Thyroid gland (tissue), 4 donors: ENCODE measurements at regions not wholly inside any gene's neighbourhood (a gene's known extent, or its start where the extent isn't known, plus 50 kb on each side); places are given as distances from the start of the nearest gene placed in this dataset.

ENCODE experiments used
- DNase-seq, 2 donors: peaks; one replicate each; pipeline ENCODE4 v3.0.0-alpha.2; 2019
- H3K27ac ChIP-seq, 3 donors: fragments of 200-600 bp; sonication (generic); 1 replicate in 2 of 3; 2 replicates in 1 of 3; pipeline ENCODE4 v1.5.1; 2016 to 2019; ENCODE audit warnings: mild to moderate bottlenecking in 1 of 3, moderate library complexity in 1 of 3
- H3K27me3 ChIP-seq: fragments of 200-600 bp; sonication (generic); one replicate; pipeline ENCODE4 v1.5.1; 2019
- H3K36me3 ChIP-seq, 2 donors: fragments of 200-600 bp; sonication (generic); one replicate each; pipeline ENCODE4 v1.5.1; 2016 to 2019
- H3K4me1 ChIP-seq, 2 donors: fragments of 200-600 bp; sonication (generic); one replicate each; pipeline ENCODE4 v1.5.1; 2017 to 2019
- H3K4me3 ChIP-seq, 3 donors: fragments of 200-600 bp; sonication (generic); replicated peaks in 1 of 3; 1 replicate in 2 of 3; 2 replicates in 1 of 3; pipeline ENCODE4 v1.5.1; 2016; ENCODE audit warnings: mild to moderate bottlenecking in 1 of 3
- H3K9me3 ChIP-seq: fragments of 200-600 bp; sonication (generic); one replicate; pipeline ENCODE4 v1.5.1; 2017
- POLR2A ChIP-seq, 2 donors: fragments of 450-650 bp; IDR thresholded peaks; one replicate each; pipeline ENCODE4 v1.6.1; 2017; ENCODE audit warnings: antibody characterized with exemption in 2 of 2, mild to moderate bottlenecking in 2 of 2, moderate library complexity in 1 of 2
- WGBS, 2 donors: methylation state at CpG; one replicate each; pipeline ENCODE4 v1.1.5; 2017; 5-methylcytosine and 5-hydroxymethylcytosine counted together
- intact Hi-C: fragments of 100-400 bp; cut with DNase I; formaldehyde crosslinking; loops from one replicate; pipeline ENCODE4 v1.15.1; 2023
- TF ChIP-seq, protein P1 (sequence below), 6 experiments: fragments of 200-600 bp in 3 of 6; fragments of 450-650 bp in 3 of 6; sonication (generic) in 3 of 6; IDR thresholded peaks; one replicate each; pipeline ENCODE4 v1.5.1; 2016 to 2019; ENCODE audit warnings: antibody characterized with exemption in 6 of 6, mild to moderate bottlenecking in 2 of 6, inconsistent platforms in 1 of 6, moderate library complexity in 1 of 6

DNA sequence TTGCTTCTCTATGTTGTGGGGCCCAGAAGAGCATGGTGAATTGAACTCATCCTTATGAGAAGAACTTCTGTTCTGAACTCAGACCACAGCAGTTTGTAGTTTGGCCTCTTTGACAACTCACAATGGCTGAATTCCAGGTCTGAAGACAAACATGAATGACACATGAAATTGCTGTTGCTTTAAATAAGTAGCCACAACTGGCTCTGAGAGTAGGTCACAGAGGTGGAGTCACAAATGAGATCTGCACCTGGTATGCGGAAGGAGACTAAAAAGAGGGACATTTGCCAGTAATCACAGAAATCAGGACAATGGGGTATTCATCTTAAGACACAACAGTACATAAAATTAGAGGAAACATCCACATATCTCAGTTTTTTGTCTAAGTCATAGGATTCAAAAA lies 290.3 kb upstream of the MMADHC start:
- Histone ChIP-seq H3K4me1 (no peaks in the 10 kb centered on the region), H3K9me3 (no peaks in the 10 kb centered on the region), H3K27me3 (no peaks in the 10 kb centered on the region), H3K4me3 (no peak overlapping the region), H3K36me3 (no peaks in the 10 kb centered on the region), H3K27ac (no peak overlapping the region)
- intact Hi-C loops = no loop called here
- DNase-seq = no peak
- TF ChIP-seq, protein P1, sequence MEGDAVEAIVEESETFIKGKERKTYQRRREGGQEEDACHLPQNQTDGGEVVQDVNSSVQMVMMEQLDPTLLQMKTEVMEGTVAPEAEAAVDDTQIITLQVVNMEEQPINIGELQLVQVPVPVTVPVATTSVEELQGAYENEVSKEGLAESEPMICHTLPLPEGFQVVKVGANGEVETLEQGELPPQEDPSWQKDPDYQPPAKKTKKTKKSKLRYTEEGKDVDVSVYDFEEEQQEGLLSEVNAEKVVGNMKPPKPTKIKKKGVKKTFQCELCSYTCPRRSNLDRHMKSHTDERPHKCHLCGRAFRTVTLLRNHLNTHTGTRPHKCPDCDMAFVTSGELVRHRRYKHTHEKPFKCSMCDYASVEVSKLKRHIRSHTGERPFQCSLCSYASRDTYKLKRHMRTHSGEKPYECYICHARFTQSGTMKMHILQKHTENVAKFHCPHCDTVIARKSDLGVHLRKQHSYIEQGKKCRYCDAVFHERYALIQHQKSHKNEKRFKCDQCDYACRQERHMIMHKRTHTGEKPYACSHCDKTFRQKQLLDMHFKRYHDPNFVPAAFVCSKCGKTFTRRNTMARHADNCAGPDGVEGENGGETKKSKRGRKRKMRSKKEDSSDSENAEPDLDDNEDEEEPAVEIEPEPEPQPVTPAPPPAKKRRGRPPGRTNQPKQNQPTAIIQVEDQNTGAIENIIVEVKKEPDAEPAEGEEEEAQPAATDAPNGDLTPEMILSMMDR (IDR thresholded peaks at IDR 0.05) = no peak
- no peak for TF ChIP-seq POLR2A (IDR thresholded peaks at IDR 0.05)
- 63 to 65% methylated on average over 1 of the region's 1 CpG for WGBS, 2 donors

DNA sequence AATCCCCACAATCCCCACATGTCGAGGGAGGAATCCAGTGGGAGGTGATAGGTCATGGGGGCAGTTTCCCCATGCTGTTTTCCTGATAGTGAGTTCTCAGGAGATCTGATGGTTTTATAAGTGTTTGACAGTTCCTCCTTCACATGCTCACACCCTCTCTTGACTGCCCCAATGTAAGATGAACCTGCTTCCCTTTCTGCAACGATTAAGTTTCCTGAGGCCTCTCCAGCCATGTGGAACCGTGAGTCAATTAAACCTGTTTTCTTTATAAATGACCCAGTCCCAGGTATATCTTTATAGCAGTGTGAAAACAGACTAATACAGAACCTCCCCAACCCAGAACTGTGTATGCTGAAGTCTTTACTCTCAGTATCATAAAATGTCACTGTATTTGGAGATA lies 289.5 kb upstream of the MMADHC start:
- H3K4me1 ChIP-seq = no peaks in the 10 kb centered on the region
- no peaks in the 10 kb centered on the region for H3K36me3 ChIP-seq
- intact Hi-C loops = no loop called here
- H3K4me3 ChIP-seq = no peak overlapping the region
- no peaks in the 10 kb centered on the region for H3K9me3 ChIP-seq
- no peak for TF ChIP-seq POLR2A (IDR thresholded peaks at IDR 0.05)
- TF ChIP-seq, protein P1 (IDR thresholded peaks at IDR 0.05) = no peak
- DNase-seq = no peak
- no peak overlapping the region for H3K27ac ChIP-seq
- 44 to 49% methylated on average over 3 of the region's 3 CpGs for WGBS, 2 donors
- H3K27me3 ChIP-seq = no peaks in the 10 kb centered on the region

DNA sequence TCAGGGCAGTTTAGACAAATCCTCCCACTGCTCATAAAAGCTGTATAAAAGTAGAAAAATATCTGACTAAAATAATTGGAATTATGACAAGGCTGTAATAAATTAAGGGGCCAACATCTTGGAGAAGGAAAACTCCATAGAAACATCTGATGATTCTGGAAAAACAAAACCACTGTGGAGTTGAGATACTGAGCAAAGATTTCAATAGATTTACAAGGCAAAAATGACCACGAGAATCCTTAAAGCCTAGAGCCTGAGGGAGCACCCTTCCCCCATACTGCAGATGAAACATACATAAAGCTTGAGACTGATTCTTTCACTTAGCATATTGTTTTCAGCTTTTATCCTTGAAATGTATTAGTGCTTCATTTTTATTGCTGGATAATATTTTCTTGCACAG lies 286.4 kb upstream of the MMADHC start:
- Histone ChIP-seq H3K9me3 (no peaks in the 10 kb centered on the region), H3K4me1 (no peaks in the 10 kb centered on the region), H3K27ac (no peak overlapping the region), H3K36me3 (no peaks in the 10 kb centered on the region), H3K4me3 (no peak overlapping the region), H3K27me3 (no peaks in the 10 kb centered on the region)
- no peak for DNase-seq
- WGBS, 2 donors = 76 to 79% methylated on average over 1 of the region's 1 CpG
- TF ChIP-seq, protein P1 (IDR thresholded peaks at IDR 0.05) = no peak
- no peak for TF ChIP-seq POLR2A (IDR thresholded peaks at IDR 0.05)
- intact Hi-C loops = no loop called here

DNA sequence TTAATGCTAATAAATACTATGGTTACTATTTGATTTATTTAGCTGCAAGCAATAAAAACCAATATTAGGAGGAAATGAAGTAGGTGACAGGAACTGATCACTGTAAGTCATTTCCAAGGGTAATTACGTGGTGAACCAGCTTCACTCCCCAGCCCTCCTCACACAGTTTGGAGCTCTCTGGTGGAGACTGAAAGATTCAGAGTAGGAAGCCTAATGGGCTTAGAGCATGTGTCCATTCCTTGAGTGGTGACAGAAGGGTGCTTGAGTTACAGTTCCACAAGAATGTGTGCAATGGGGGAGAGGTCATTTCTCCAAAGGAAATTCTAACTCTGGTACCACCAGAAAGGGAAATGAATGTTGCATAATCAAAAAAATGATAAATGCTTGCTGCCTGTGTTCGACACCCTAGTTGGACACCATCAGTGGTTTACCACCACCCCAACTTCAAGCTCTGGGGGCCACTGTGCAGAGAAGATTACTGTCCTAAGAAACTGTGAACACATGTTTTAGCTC lies 285.1 kb upstream of the MMADHC start:
- DNase-seq = no peak
- 87 to 88% methylated on average over 2 of the region's 2 CpGs for WGBS, 2 donors
- intact Hi-C loops = no loop called here
- no peak overlapping the region for H3K4me3 ChIP-seq
- H3K27me3 ChIP-seq = no peaks in the 10 kb centered on the region
- no peak overlapping the region for H3K27ac ChIP-seq
- TF ChIP-seq, protein P1 (IDR thresholded peaks at IDR 0.05) = no peak
- TF ChIP-seq POLR2A (IDR thresholded peaks at IDR 0.05) = no peak
- no peaks in the 10 kb centered on the region for H3K9me3 ChIP-seq
- H3K4me1 ChIP-seq = no peaks in the 10 kb centered on the region
- H3K36me3 ChIP-seq = no peaks in the 10 kb centered on the region

- intact Hi-C loops = no loop called here
- Histone ChIP-seq H3K36me3 (no peaks in the 10 kb centered on the region), H3K9me3 (no peaks in the 10 kb centered on the region), H3K4me3 (no peak overlapping the region), H3K4me1 (no peaks in the 10 kb centered on the region), H3K27me3 (no peaks in the 10 kb centered on the region), H3K27ac (no peak overlapping the region)
- no peak for DNase-seq
- 39 to 64% methylated on average over 2 of the region's 2 CpGs for WGBS, 2 donors
- TF ChIP-seq, protein P1 (IDR thresholded peaks at IDR 0.05) = no peak
- TF ChIP-seq POLR2A (IDR thresholded peaks at IDR 0.05) = no peak
Measured at GRCh38 chr2:149872041-149872440, 284.5 kb upstream of the MMADHC start.
